ENCODE measurements at regions not wholly inside any gene's neighbourhood (a gene's known extent, or its start where the extent isn't known, plus 50 kb on each side); places are given as distances from the start of the nearest gene placed in this dataset.

DNA sequence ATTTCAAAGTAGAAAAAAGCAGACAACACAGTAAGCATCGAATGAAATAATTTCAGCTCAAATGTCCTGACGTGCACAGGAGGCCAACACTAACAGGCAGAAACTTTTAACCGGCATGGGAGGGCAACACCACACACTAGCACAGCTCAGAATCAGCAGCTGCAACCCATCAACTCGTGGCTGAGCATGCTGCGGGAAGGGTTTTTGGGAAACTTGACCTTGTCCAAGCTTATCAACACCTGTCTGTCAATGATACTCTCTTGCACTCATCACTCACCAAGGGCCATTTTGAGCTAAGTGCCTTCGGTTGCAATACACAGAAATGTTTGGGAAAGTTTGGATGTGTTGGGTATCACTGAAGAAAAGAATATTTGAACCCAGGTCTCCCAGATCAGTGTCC lies 483.7 kb downstream of the TSHZ3 start:
- TF ChIP-seq, protein P1, sequence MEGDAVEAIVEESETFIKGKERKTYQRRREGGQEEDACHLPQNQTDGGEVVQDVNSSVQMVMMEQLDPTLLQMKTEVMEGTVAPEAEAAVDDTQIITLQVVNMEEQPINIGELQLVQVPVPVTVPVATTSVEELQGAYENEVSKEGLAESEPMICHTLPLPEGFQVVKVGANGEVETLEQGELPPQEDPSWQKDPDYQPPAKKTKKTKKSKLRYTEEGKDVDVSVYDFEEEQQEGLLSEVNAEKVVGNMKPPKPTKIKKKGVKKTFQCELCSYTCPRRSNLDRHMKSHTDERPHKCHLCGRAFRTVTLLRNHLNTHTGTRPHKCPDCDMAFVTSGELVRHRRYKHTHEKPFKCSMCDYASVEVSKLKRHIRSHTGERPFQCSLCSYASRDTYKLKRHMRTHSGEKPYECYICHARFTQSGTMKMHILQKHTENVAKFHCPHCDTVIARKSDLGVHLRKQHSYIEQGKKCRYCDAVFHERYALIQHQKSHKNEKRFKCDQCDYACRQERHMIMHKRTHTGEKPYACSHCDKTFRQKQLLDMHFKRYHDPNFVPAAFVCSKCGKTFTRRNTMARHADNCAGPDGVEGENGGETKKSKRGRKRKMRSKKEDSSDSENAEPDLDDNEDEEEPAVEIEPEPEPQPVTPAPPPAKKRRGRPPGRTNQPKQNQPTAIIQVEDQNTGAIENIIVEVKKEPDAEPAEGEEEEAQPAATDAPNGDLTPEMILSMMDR (IDR thresholded peaks at IDR 0.05), result no peak
- TF ChIP-seq EZH2phosphoT487 (IDR thresholded peaks at IDR 0.05), result no peak
- no peak for TF ChIP-seq EZH2 (IDR thresholded peaks at IDR 0.05)

Measured in neural progenitor cell (in vitro differentiated cells).